Smooth muscle cell (in vitro differentiated cells): ENCODE measurements at regions not wholly inside any gene's neighbourhood (a gene's known extent, or its start where the extent isn't known, plus 50 kb on each side); places are given as distances from the start of the nearest gene placed in this dataset.

Source experiments
- DNase-seq: peaks from one replicate; lab custom pipeline; 2025; ENCODE audit not compliant: unreplicated experiment; lab: John Stamatoyannopoulos, UW
- H2AFZ ChIP-seq: fragments of 200-600 bp; sonication (generic); 2 replicates; pipeline ENCODE4 v1.6.0; 2016; ENCODE audit warnings: antibody characterized with exemption, low read depth, mild to moderate bottlenecking
- H3F3A ChIP-seq: fragments of 200-600 bp; sonication (generic); 2 replicates; pipeline ENCODE4 v1.6.0; 2017; ENCODE audit warnings: antibody characterized with exemption, low read depth
- H3K27ac ChIP-seq: fragments of 200-600 bp; sonication (generic); 2 replicates; pipeline ENCODE4 v1.5.1; 2016; ENCODE audit warnings: low read depth, mild to moderate bottlenecking
- H3K27me3 ChIP-seq: fragments of 200-600 bp; sonication (generic); 2 replicates; pipeline ENCODE4 v1.6.1; 2016; ENCODE audit warnings: low read depth, mild to moderate bottlenecking
- H3K36me3 ChIP-seq: fragments of 200-600 bp; sonication (generic); 2 replicates; pipeline ENCODE4 v1.5.1; 2016; ENCODE audit warnings: low read depth
- H3K4me1 ChIP-seq: fragments of 200-600 bp; sonication (generic); 2 replicates; pipeline ENCODE4 v1.5.1; 2016; ENCODE audit warnings: low read depth
- H3K4me2 ChIP-seq: fragments of 200-600 bp; sonication (generic); 2 replicates; pipeline ENCODE4 v1.6.0; 2016; ENCODE audit warnings: mild to moderate bottlenecking
- H3K4me3 ChIP-seq: fragments of 200-600 bp; sonication (generic); 2 replicates; pipeline ENCODE4 v1.5.1; 2016; ENCODE audit warnings: mild to moderate bottlenecking
- H3K79me2 ChIP-seq: fragments of 200-600 bp; sonication (generic); 2 replicates; pipeline ENCODE4 v1.6.0; 2016; ENCODE audit warnings: low read depth, mild to moderate bottlenecking
- H3K9ac ChIP-seq: fragments of 200-600 bp; sonication (generic); 2 replicates; pipeline ENCODE4 v1.6.0; 2016; ENCODE audit warnings: low read depth
- H3K9me3 ChIP-seq: fragments of 200-600 bp; sonication (generic); replicated peaks from 2 replicates; pipeline ENCODE4 v1.5.1; 2016; ENCODE audit warnings: low read depth
- H4K20me1 ChIP-seq: fragments of 200-600 bp; sonication (generic); 2 replicates; pipeline ENCODE4 v1.6.0; 2016; ENCODE audit warnings: low read depth
- CTCF ChIP-seq: fragments of 200-600 bp; sonication (generic); IDR thresholded peaks from 2 replicates; pipeline ENCODE4 v1.5.1; 2017; ENCODE audit warnings: borderline replicate concordance, mild to moderate bottlenecking, antibody characterized with exemption; ENCODE audit not compliant: insufficient read depth, poor library complexity, severe bottlenecking
- WGBS: methylation state at CpG from one replicate; pipeline ENCODE4 v1.1.7; 2016; ENCODE audit warnings: low lambda C conversion rate; 5-methylcytosine and 5-hydroxymethylcytosine counted together

GRCh38 chr22:49662681-49663080, 165.0 kb downstream of the BRD1 start:
- no peaks in the 10 kb centered on the region for H3K79me2 ChIP-seq
- H3K4me2 ChIP-seq: no peak overlapping the region
- H3K9me3 ChIP-seq: no peaks in the 10 kb centered on the region
- no peaks in the 10 kb centered on the region for H4K20me1 ChIP-seq
- no peak for DNase-seq
- H3F3A ChIP-seq: no peaks in the 10 kb centered on the region
- H2AFZ ChIP-seq: no peak overlapping the region
- no peaks in the 10 kb centered on the region for H3K4me1 ChIP-seq
- H3K27me3 ChIP-seq: peaks cover 4% of the 10 kb centered on the region
- WGBS: 91% methylated on average over 18 of the region's 18 CpGs
- H3K36me3 ChIP-seq: no peaks in the 10 kb centered on the region
- no peak for TF ChIP-seq CTCF
- H3K4me3 ChIP-seq: no peak overlapping the region
- no peak overlapping the region for H3K9ac ChIP-seq
- no peak overlapping the region for H3K27ac ChIP-seq

GRCh38 chr22:49660794-49661781, 166.6 kb downstream of the BRD1 start:
- no peak overlapping the region for H3K4me2 ChIP-seq
- peaks cover 4% of the 10 kb centered on the region for H3K27me3 ChIP-seq
- no peaks in the 10 kb centered on the region for H3K79me2 ChIP-seq
- no peaks in the 10 kb centered on the region for H3K36me3 ChIP-seq
- H2AFZ ChIP-seq: no peak overlapping the region
- H3K27ac ChIP-seq: no peak overlapping the region
- no peaks in the 10 kb centered on the region for H4K20me1 ChIP-seq
- H3K4me1 ChIP-seq: no peaks in the 10 kb centered on the region
- no peak overlapping the region for H3K9ac ChIP-seq
- no peak for DNase-seq
- no peaks in the 10 kb centered on the region for H3F3A ChIP-seq
- no peak overlapping the region for H3K4me3 ChIP-seq
- 91% methylated on average over 40 of the region's 40 CpGs for WGBS
- no peaks in the 10 kb centered on the region for H3K9me3 ChIP-seq
- no peak for TF ChIP-seq CTCF

- no peak overlapping the region for H3K4me3 ChIP-seq
- H2AFZ ChIP-seq: no peak overlapping the region
- no peaks in the 10 kb centered on the region for H3F3A ChIP-seq
- H3K4me1 ChIP-seq: no peaks in the 10 kb centered on the region
- 90% methylated on average over 16 of the region's 16 CpGs for WGBS
- no peak overlapping the region for H3K4me2 ChIP-seq
- H3K36me3 ChIP-seq: no peaks in the 10 kb centered on the region
- H3K9me3 ChIP-seq: no peaks in the 10 kb centered on the region
- no peaks in the 10 kb centered on the region for H3K79me2 ChIP-seq
- no peak for DNase-seq
- no peak overlapping the region for H3K9ac ChIP-seq
- H3K27me3 ChIP-seq: no peaks in the 10 kb centered on the region
- no peak for TF ChIP-seq CTCF
- H3K27ac ChIP-seq: no peak overlapping the region
- no peaks in the 10 kb centered on the region for H4K20me1 ChIP-seq
These were observed 167.4 kb downstream of the BRD1 start for GRCh38 chr22:49660321-49660720.
